Right atrium auricular region (tissue), 2 donors: ENCODE measurements at regions not wholly inside any gene's neighbourhood (a gene's known extent, or its start where the extent isn't known, plus 50 kb on each side); places are given as distances from the start of the nearest gene placed in this dataset.

ENCODE experiments used
- DNase-seq: peaks from one replicate; pipeline ENCODE4 v3.0.0-alpha.2; 2019; ENCODE audit warnings: low spot score
- H3K27ac ChIP-seq, 2 donors: fragments of 200-600 bp; sonication (generic); 1 replicate in 1 of 2; 2 replicates in 1 of 2; pipeline ENCODE4 v1.5.1; 2016 to 2019
- H3K27me3 ChIP-seq, 2 donors: fragments of 200-600 bp; sonication (generic); one replicate each; pipeline versions ENCODE4 v1.5.1 to v1.6.0; 2017 to 2019
- H3K36me3 ChIP-seq: fragments of 200-600 bp; sonication (generic); one replicate; pipeline ENCODE4 v1.5.1; 2016
- H3K4me1 ChIP-seq, 2 donors: fragments of 200-600 bp; sonication (generic); one replicate each; pipeline versions ENCODE4 v1.5.1 to v1.6.0; 2017 to 2019
- H3K4me3 ChIP-seq, 2 donors: fragments of 200-600 bp; sonication (generic); 1 replicate in 1 of 2; 2 replicates in 1 of 2; pipeline ENCODE4 v1.5.1; 2017 to 2019; ENCODE audit warnings: mild to moderate bottlenecking in 1 of 2, moderate library complexity in 1 of 2
- H3K9me3 ChIP-seq, 2 donors: fragments of 200-600 bp; sonication (generic); one replicate each; pipeline ENCODE4 v1.5.1; 2019
- TF ChIP-seq, protein P1 (sequence below), 2 donors: fragments of 200-600 bp; sonication (generic); IDR thresholded peaks; one replicate each; pipeline ENCODE4 v1.5.1; 2019; ENCODE audit warnings: antibody characterized with exemption in 2 of 2

DNA sequence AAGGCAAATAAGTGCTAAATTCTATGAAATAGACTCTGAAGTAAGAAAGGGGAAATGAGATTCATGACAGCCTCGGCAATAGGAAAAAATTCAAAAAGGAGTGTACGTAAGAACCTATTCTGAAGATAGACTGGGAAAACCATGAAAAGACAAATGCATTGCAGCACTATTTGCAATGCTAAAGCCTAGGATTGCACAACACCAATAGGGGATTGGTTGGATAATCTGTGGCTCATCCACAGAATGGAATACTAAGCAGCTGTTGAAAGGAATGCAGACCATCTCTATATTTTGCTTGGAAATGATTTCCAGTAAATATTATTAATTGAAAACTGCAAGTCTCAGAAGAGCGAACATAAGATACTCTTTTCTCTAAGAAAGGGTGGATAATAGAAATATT, 91.7 kb upstream of the CLMP start:
- DNase-seq = no peak
- Histone ChIP-seq H3K36me3 (no peaks in the 10 kb centered on the region), H3K4me3 (no peak overlapping the region), H3K9me3 (no peaks in the 10 kb centered on the region), H3K4me1 (no peaks in the 10 kb centered on the region), H3K27me3 (no peaks in the 10 kb centered on the region), H3K27ac (no peak overlapping the region)
- TF ChIP-seq, protein P1, sequence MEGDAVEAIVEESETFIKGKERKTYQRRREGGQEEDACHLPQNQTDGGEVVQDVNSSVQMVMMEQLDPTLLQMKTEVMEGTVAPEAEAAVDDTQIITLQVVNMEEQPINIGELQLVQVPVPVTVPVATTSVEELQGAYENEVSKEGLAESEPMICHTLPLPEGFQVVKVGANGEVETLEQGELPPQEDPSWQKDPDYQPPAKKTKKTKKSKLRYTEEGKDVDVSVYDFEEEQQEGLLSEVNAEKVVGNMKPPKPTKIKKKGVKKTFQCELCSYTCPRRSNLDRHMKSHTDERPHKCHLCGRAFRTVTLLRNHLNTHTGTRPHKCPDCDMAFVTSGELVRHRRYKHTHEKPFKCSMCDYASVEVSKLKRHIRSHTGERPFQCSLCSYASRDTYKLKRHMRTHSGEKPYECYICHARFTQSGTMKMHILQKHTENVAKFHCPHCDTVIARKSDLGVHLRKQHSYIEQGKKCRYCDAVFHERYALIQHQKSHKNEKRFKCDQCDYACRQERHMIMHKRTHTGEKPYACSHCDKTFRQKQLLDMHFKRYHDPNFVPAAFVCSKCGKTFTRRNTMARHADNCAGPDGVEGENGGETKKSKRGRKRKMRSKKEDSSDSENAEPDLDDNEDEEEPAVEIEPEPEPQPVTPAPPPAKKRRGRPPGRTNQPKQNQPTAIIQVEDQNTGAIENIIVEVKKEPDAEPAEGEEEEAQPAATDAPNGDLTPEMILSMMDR (IDR thresholded peaks at IDR 0.05) = no peak

DNA sequence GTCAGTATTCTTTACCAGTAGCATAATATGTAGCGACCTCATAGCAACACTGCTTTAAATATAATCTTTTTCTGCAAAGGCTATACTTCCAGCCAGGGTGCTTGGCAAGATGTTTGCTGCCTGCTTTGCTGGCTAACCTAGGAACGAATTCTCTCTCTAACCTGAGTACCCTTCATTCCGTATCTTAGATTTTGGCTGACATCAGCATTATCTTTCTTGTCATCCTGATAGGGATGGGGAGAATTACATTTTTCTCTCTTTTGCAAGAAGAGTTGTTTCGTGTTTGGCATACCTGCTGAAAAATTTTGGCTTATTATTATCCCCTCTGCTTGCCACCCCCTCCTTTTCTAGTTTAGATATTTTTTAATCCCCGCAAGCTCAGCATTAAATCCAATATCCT, 91.2 kb upstream of the CLMP start:
- no peaks in the 10 kb centered on the region for H3K4me1 ChIP-seq
- no peak overlapping the region for H3K4me3 ChIP-seq
- no peak overlapping the region for H3K27ac ChIP-seq
- H3K27me3 ChIP-seq = no peaks in the 10 kb centered on the region
- DNase-seq = no peak
- no peaks in the 10 kb centered on the region for H3K36me3 ChIP-seq
- TF ChIP-seq, protein P1 (IDR thresholded peaks at IDR 0.05) = no peak
- H3K9me3 ChIP-seq = no peaks in the 10 kb centered on the region

DNA sequence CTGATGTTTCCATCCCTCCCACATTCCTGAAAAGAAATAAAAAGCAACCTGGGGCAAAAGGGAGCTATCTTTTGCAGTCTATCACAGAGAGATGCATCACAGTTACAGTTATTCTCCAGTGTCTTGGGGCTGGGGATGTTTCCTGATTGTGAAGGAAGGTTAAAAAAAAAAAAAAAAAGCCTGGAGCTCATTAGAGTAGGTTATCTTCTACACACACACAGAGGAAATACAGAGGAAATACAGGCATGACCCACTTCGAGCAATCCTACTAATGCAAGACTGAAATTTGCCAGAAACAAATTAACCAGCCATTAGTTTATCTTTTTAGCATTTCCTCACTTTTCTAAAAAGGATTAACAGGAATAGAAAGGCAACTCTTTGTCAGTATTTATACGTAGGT, 89.4 kb upstream of the CLMP start:
- Histone ChIP-seq H3K4me1 (no peaks in the 10 kb centered on the region), H3K27me3 (no peaks in the 10 kb centered on the region), H3K4me3 (no peak overlapping the region), H3K27ac (no peak overlapping the region), H3K9me3 (no peaks in the 10 kb centered on the region), H3K36me3 (no peaks in the 10 kb centered on the region)
- DNase-seq = no peak
- TF ChIP-seq, protein P1 (IDR thresholded peaks at IDR 0.05) = no peak

DNA sequence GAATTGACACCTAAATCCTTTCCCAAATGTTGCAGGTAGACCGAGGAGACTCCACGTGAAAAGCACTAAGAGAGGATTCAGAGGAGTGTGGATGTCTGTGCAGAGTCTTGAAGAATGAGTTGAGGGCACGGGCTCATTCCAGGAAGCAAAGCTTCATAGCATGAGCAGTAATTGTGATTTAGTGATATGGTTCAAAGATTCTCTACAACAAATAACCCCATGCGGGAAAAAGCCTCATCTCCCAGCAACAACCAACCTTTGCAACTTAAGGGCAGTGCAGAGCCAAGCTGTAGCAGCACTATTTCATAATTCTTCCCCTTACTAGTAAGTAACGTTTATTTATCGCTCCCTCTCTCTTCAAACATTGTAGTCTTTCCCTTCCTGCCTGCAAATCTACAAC, 87.5 kb upstream of the CLMP start:
- no peaks in the 10 kb centered on the region for H3K9me3 ChIP-seq
- no peak overlapping the region for H3K27ac ChIP-seq
- H3K4me1 ChIP-seq = no peaks in the 10 kb centered on the region
- no peaks in the 10 kb centered on the region for H3K36me3 ChIP-seq
- TF ChIP-seq, protein P1 (IDR thresholded peaks at IDR 0.05) = no peak
- H3K4me3 ChIP-seq = no peak overlapping the region
- DNase-seq = no peak
- H3K27me3 ChIP-seq = no peaks in the 10 kb centered on the region

DNA sequence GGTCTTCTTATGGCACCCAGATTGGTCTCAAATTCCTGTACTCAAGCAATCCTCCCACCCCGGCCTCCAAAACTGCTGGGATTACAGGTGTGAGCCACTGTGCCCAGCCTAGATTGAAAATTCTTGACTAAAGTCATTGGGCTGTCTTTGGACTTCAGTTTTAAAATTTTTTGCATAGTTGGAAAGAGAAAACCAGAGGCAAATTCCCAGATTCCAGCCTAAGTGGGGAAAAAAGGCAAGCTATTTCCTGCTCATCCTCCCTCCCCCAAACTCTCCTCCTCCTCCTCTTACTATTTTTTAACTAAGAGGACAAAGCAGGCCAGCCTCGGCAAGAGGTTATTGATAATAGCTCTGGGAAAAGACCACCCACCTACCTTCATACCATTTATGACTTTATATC, 78.6 kb upstream of the CLMP start:
- H3K4me3 ChIP-seq = no peak overlapping the region
- TF ChIP-seq, protein P1 (IDR thresholded peaks at IDR 0.05) = no peak
- H3K36me3 ChIP-seq = no peaks in the 10 kb centered on the region
- DNase-seq = no peak
- H3K9me3 ChIP-seq = no peaks in the 10 kb centered on the region
- no peaks in the 10 kb centered on the region for H3K4me1 ChIP-seq
- no peak overlapping the region for H3K27ac ChIP-seq
- no peaks in the 10 kb centered on the region for H3K27me3 ChIP-seq

DNA sequence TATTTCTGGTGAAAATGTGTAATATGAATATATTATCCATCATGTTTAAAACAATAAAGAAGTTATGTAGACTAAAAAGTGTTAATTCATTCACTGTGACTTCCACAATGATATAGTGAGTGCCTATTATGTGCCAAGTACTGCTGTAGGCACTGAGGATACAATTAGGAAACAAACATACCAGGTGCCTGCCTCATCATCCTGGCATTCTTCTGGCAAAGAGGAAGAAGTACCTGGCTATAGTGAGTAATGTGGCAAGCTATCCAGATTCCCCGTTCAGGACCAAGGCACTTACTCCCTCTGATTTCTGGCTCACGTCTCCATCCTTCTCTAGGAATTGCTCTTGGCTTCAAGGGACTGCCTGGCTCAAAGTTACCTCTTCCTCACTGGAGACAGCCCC, 77.5 kb upstream of the CLMP start:
- Histone ChIP-seq H3K4me1 (no peaks in the 10 kb centered on the region), H3K27me3 (no peaks in the 10 kb centered on the region), H3K36me3 (no peaks in the 10 kb centered on the region), H3K27ac (no peak overlapping the region), H3K9me3 (no peaks in the 10 kb centered on the region), H3K4me3 (no peak overlapping the region)
- no peak for DNase-seq
- TF ChIP-seq, protein P1 (IDR thresholded peaks at IDR 0.05) = no peak
